CD14-positive monocyte (primary cell): ENCODE measurements at regions not wholly inside any gene's neighbourhood (a gene's known extent, or its start where the extent isn't known, plus 50 kb on each side); places are given as distances from the start of the nearest gene placed in this dataset.

Experiments
- DNase-seq, 3 donors: peaks; one replicate each; pipeline ENCODE4 v3.0.0-alpha.2; 2011 to 2022
- H2AFZ ChIP-seq: 2 replicates; pipeline ENCODE4 v1.6.0; 2012; ENCODE audit warnings: mild to moderate bottlenecking, low read depth, low read length, inconsistent platforms; ENCODE audit not compliant: insufficient read depth, poor library complexity, severe bottlenecking
- H3K27ac ChIP-seq, 2 donors: 1 replicate in 1 of 2; 2 replicates in 1 of 2; pipeline ENCODE4 v1.5.1; 2012 to 2013; ENCODE audit warnings: low read length in 2 of 2, control low read depth in 1 of 2, inconsistent platforms in 1 of 2, low read depth in 1 of 2, mild to moderate bottlenecking in 1 of 2
- H3K27me3 ChIP-seq, 2 donors: one replicate each; pipeline versions ENCODE4 v1.6.0 to v1.6.1; 2011 to 2013; ENCODE audit warnings: low read length in 2 of 2; ENCODE audit not compliant: control insufficient read depth in 2 of 2, insufficient read depth in 2 of 2
- H3K36me3 ChIP-seq, 2 donors: replicated peaks in 1 of 2; 1 replicate in 1 of 2; 2 replicates in 1 of 2; pipeline versions ENCODE4 v1.5.1 to v1.6.1; 2012 to 2013; ENCODE audit warnings: low read length in 2 of 2, control low read depth in 1 of 2, inconsistent platforms in 1 of 2, mild to moderate bottlenecking in 1 of 2; ENCODE audit not compliant: insufficient read depth in 2 of 2, control insufficient read depth in 1 of 2
- H3K4me1 ChIP-seq, 2 donors: 1 replicate in 1 of 2; 2 replicates in 1 of 2; pipeline versions ENCODE4 v1.5.1 to v1.6.1; 2012 to 2013; ENCODE audit warnings: low read length in 2 of 2, control low read depth in 1 of 2, inconsistent platforms in 1 of 2, mild to moderate bottlenecking in 1 of 2, moderate library complexity in 1 of 2; ENCODE audit not compliant: insufficient read depth in 2 of 2, control insufficient read depth in 1 of 2
- H3K4me2 ChIP-seq: replicated peaks from 2 replicates; pipeline ENCODE3; 2012; ENCODE audit warnings: low read length, moderate library complexity, mild to moderate bottlenecking; ENCODE audit not compliant: poor library complexity, severe bottlenecking; ENCODE audit errors: extremely low read depth
- H3K4me3 ChIP-seq, 3 experiments: fragments of 200-600 bp in 1 of 3; sonication (generic) in 1 of 3; replicated peaks in 1 of 3; 1 replicate in 2 of 3; 2 replicates in 1 of 3; pipeline ENCODE4 v1.5.1; 2011 to 2013; ENCODE audit warnings: low read length in 3 of 3, mild to moderate bottlenecking in 3 of 3, control low read depth in 2 of 3, low read depth in 2 of 3, inconsistent platforms in 1 of 3, moderate library complexity in 1 of 3
- H3K79me2 ChIP-seq: 2 replicates; pipeline ENCODE4 v1.6.0; 2012; ENCODE audit warnings: mild to moderate bottlenecking, control low read depth, inconsistent platforms, low read length, moderate library complexity; ENCODE audit not compliant: insufficient read depth
- H3K9ac ChIP-seq: 2 replicates; pipeline ENCODE4 v1.6.0; 2017; ENCODE audit warnings: low read length, mild to moderate bottlenecking; ENCODE audit not compliant: insufficient read depth, poor library complexity, severe bottlenecking
- H3K9me3 ChIP-seq, 2 donors: replicated peaks in 1 of 2; 1 replicate in 1 of 2; 2 replicates in 1 of 2; pipeline versions ENCODE4 v1.5.1 to v1.6.1; 2012 to 2013; ENCODE audit warnings: low read length in 2 of 2, control low read depth in 1 of 2; ENCODE audit not compliant: control insufficient read depth in 1 of 2, insufficient read depth in 1 of 2
- H4K20me1 ChIP-seq: 2 replicates; pipeline ENCODE4 v1.6.0; 2012; ENCODE audit warnings: mild to moderate bottlenecking, low read length, control low read depth, moderate library complexity; ENCODE audit not compliant: insufficient read depth
- H3K27ac Mint-ChIP-seq, 7 donors: one replicate each; pipeline ENCODE4 v1.8.0; 2020; ENCODE audit warnings: mild to moderate bottlenecking in 7 of 7, mixed read lengths in 7 of 7, moderate library complexity in 6 of 7, inconsistent platforms in 2 of 7
- H3K27me3 Mint-ChIP-seq, 3 donors: one replicate each; pipeline ENCODE4 v1.8.0; 2021 to 2022; ENCODE audit warnings: low read depth in 3 of 3, mild to moderate bottlenecking in 3 of 3, mixed read lengths in 3 of 3, moderate library complexity in 3 of 3, inconsistent platforms in 1 of 3
- H3K36me3 Mint-ChIP-seq, 2 donors: one replicate each; pipeline ENCODE4 v1.8.0; 2020; ENCODE audit warnings: mixed read lengths in 2 of 2, inconsistent platforms in 1 of 2, mild to moderate bottlenecking in 1 of 2
- H3K4me1 Mint-ChIP-seq: one replicate; pipeline ENCODE4 v1.8.0; 2020; ENCODE audit warnings: mild to moderate bottlenecking, mixed read lengths
- H3K4me3 Mint-ChIP-seq, 2 donors: one replicate each; pipeline ENCODE4 v1.8.0; 2020; ENCODE audit warnings: mild to moderate bottlenecking in 2 of 2, mixed read lengths in 2 of 2, moderate library complexity in 1 of 2
- H3K9me3 Mint-ChIP-seq, 7 donors: one replicate each; pipeline ENCODE4 v1.8.0; 2020 to 2022; ENCODE audit warnings: mixed read lengths in 7 of 7, mild to moderate bottlenecking in 6 of 7, moderate library complexity in 6 of 7, inconsistent platforms in 2 of 7
- CTCF ChIP-seq: fragments of 200-600 bp; IDR thresholded peaks from one replicate; pipeline ENCODE4 v1.8.0; 2022; ENCODE audit warnings: antibody characterized with exemption, mild to moderate bottlenecking
- WGBS: methylation state at CpG from one replicate; pipeline ENCODE4 v1.1.5; 2013; ENCODE audit warnings: missing lambda C conversion rate; ENCODE audit not compliant: insufficient coverage; 5-methylcytosine and 5-hydroxymethylcytosine counted together
- intact Hi-C, 2 donors: fragments of 100-400 bp; cut with micrococcal nuclease; formaldehyde crosslinking; loops; one replicate each; pipeline versions ENCODE4 v1.15.0 to v1.15.1; 2023

DNA sequence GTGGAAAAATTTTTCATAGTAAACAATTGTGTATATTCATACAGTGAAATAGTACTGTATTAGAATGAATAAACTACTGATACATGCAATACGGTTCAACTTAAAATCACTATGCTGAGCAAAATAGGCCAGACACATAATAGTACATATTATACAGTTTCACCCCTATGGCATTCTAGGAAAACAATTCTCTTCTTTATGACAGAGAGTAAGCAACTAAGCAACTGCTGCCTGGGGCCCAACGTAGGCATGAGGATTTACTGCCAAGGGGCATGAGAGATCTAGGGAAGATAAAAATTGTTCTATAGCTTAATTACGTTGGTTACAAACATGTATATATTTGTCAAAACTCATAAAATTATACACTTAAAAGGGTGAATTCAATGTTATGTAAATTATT is 180.2 kb downstream of the DRD1 start:
- peaks cover 0 to 4% (median 2%) of the 10 kb centered on the region in 3 donors for H3K27me3 Mint-ChIP-seq
- H3K4me3 ChIP-seq = no peak overlapping the region
- WGBS = no CpG with 5 or more reads among the region's 3 CpGs
- TF ChIP-seq CTCF = no peak
- H3K4me2 ChIP-seq = no peak overlapping the region
- peaks cover 0 to 2% (median 0%) of the 10 kb centered on the region in 7 donors for H3K9me3 Mint-ChIP-seq
- no peaks in the 10 kb centered on the region for H3K4me1 ChIP-seq
- H3K4me3 Mint-ChIP-seq = no peak overlapping the region
- no peaks in the 10 kb centered on the region for H3K9me3 ChIP-seq
- H3K27ac Mint-ChIP-seq = no peak overlapping the region
- H2AFZ ChIP-seq = no peak overlapping the region
- no peak overlapping the region for H3K9ac ChIP-seq
- H3K4me1 Mint-ChIP-seq = no peaks in the 10 kb centered on the region
- no peaks in the 10 kb centered on the region for H4K20me1 ChIP-seq
- H3K27me3 ChIP-seq = no peaks in the 10 kb centered on the region
- no peak overlapping the region for H3K27ac ChIP-seq
- H3K36me3 ChIP-seq = no peaks in the 10 kb centered on the region
- intact Hi-C loops = no loop called here
- H3K36me3 Mint-ChIP-seq = no peaks in the 10 kb centered on the region
- no peaks in the 10 kb centered on the region for H3K79me2 ChIP-seq
- DNase-seq = no peak

- no peak overlapping the region for H3K4me2 ChIP-seq
- H3K4me1 Mint-ChIP-seq = no peaks in the 10 kb centered on the region
- H3K36me3 ChIP-seq = no peaks in the 10 kb centered on the region
- no peaks in the 10 kb centered on the region for H4K20me1 ChIP-seq
- no peak for TF ChIP-seq CTCF
- H3K4me1 ChIP-seq = no peaks in the 10 kb centered on the region
- H2AFZ ChIP-seq = no peak overlapping the region
- H3K9ac ChIP-seq = no peak overlapping the region
- H3K4me3 ChIP-seq = no peak overlapping the region
- H3K27me3 ChIP-seq = no peaks in the 10 kb centered on the region
- H3K9me3 ChIP-seq = no peaks in the 10 kb centered on the region
- peaks cover 0 to 4% (median 2%) of the 10 kb centered on the region in 7 donors for H3K9me3 Mint-ChIP-seq
- 88% methylated on average over 1 of the region's 4 CpGs for WGBS
- no peak overlapping the region for H3K27ac ChIP-seq
- no peak overlapping the region for H3K4me3 Mint-ChIP-seq
- H3K36me3 Mint-ChIP-seq = no peaks in the 10 kb centered on the region
- no peak overlapping the region for H3K27ac Mint-ChIP-seq
- DNase-seq = no peak
- peaks cover 0 to 4% (median 2%) of the 10 kb centered on the region in 3 donors for H3K27me3 Mint-ChIP-seq
- intact Hi-C loops = no loop called here
- no peaks in the 10 kb centered on the region for H3K79me2 ChIP-seq
Measured at GRCh38 chr5:175261526-175261925, 182.5 kb downstream of the DRD1 start.
